Fibroblast of the conjunctiva (primary cell): ENCODE measurements at regions not wholly inside any gene's neighbourhood (a gene's known extent, or its start where the extent isn't known, plus 50 kb on each side); places are given as distances from the start of the nearest gene placed in this dataset.
"Not testable (repeated sequence)": the region's sequence is repeated elsewhere in the genome, so short reads cannot be mapped to it uniquely, and the experiment has no call there.

Experiments used
- DNase-seq: peaks from one replicate; pipeline ENCODE4 v3.0.0-alpha.2; 2010; ENCODE audit warnings: low read depth

GRCh38 chr14:76264384-76264783, 111.6 kb upstream of the ESRRB start:
- no peak for DNase-seq

- DNase-seq, result peak; percentile 4
Observed at GRCh38 chr14:76267322-76268046, 108.5 kb upstream of the ESRRB start.

DNA sequence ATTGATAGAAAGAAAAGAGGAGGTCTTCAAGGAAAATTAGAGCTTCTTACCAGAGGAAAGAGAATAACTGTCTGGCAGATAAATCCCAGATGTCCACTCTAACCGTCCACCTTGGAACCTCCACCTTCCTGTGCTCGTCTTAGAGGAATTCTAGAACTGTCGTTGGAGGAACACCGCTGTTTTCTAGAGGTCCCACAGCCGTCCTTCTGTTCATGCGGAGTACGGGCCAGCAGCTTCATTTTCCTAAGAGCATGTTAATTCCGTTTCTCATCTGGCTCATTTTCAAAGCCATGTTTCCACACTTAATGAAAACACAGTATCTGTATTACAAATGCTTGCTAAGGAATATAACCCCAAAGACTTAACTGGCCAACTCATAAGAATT, 107.9 kb upstream of the ESRRB start:
- no peak for DNase-seq

DNA sequence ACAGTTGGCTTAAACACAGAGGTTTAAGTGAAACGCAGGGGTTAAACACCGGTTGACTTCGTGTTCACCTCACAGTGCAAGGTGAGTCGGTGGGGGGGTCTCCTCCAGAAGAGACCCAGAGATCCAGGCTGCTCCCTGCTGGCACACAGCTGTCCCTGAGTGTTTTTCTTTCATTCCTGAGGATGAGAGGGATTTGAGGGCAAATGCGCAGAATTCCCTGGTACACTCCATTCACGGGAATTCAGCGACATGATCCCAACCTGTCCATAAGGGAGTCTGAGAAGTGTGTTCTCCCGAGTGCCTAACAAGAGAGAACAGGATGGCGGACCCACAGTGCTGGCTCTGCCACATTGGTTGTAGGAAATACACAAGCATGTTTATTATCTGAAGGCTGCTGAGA, 107.2 kb upstream of the ESRRB start:
- DNase-seq, result no peak

DNA sequence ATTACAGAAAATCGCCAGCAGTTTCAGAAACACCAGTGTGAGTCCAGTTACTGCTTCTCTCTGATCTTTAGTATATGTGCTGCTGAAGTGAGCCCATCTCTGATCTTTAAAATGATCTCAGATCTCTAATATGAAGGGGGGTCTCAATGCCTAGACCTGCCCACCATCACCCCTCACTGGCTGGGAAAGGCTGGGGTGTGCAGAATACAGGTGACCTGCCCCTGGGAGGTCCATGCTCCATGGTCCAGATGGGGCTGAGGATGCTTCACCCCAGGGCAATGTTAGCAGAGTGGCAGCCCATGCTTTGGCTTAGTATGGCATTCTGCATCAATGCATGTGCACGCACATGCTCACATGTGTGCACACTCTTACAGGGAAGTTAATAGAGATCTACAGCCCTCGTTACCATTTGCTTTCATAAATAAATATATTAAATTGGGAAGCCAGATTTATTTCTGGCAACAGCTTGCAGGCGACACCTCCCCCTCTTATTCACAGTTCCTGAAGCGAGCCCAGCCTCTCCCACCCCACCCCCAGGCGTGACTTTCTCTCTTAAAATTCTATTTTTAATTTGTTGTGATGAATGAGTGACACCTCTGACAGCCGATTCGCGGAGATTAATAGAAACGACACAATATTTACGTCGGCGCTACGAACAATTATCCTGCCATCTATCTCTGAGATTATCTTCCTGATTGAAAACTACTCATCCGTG, 104.7 kb upstream of the ESRRB start:
- no peak for DNase-seq

DNA sequence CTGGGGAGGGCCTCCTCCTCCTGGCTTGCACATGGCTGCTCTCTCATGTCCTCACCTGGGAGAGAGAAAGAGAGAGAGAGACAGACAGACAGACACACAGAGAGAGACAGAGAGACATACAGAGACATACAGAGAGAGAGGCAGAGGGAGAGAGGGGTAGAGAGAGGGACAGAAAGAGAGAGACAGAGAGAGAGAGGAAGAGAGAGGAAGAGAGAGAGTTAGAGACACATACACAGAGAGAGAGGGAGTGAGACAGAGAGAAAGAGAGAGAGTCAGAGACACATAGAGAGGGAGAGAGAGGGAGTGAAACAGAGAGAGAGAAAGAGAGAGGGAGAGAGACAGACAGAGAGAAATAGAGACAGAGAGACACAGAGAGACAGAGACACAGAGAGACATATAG, 103.6 kb upstream of the ESRRB start:
- no peak for DNase-seq

DNA sequence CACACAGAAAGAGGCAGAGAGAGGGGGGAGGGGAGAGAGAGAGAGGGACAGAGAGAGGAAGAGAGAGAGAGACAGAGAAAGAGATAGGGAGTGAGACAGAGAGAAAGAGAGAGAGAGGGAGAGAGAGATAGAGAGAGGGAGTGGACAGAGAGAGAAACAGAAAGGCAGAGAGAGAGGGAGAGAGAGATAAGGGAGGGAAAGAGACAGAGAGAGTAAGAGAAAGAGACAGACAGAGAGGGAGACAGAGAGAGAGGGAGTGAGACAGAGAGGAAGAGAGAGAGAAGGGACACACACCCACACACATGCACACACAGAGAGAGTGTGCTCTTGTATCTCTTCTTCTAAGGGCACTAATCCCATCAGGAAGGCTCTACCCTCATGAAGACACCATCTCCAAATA, 103.2 kb upstream of the ESRRB start:
- DNase-seq, result no peak

GRCh38 chr14:76273346-76273745, 102.6 kb upstream of the ESRRB start:
- no peak for DNase-seq

DNA sequence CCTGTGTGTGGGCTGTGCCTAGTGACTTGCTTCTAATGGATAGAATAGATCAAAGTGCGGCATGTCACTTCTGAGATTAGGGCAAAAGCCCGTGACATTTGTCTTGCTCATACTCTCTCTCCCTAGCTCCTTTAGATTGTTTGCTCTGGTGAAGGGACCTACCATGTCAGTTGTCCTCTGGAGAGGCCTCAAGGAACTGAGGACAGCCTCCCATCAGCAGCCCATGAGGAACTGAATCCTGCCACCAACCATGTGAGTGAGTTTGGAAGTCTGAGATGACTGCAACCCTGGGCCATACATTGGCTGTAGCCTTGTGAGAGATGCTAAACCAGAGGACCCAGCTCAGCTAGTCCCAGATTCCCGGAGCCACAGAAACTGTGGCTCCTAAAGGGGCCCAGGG, 101.6 kb upstream of the ESRRB start:
- no peak for DNase-seq

- no peak for DNase-seq
Observed at GRCh38 chr14:76277586-76278130, 98.3 kb upstream of the ESRRB start.

DNA sequence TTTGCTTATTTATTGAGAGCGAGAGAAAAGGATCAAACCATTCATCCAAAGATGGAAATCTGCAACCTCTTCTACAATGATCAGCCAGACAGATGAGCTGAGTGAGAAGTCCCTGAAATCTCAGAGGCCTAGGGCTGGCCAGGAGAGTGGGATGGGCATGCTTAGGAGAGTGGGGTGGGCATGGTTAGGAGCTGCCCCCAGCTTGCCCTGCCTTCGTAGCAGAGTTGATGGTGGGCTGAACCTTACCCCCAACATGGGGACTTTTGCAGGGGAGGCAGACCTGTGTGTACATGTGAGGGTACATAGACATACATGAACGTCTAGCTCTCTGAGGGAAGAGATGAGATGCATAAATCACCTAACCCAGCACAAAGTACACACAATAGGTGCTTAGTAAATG, 95.7 kb upstream of the ESRRB start:
- DNase-seq, result no peak

DNA sequence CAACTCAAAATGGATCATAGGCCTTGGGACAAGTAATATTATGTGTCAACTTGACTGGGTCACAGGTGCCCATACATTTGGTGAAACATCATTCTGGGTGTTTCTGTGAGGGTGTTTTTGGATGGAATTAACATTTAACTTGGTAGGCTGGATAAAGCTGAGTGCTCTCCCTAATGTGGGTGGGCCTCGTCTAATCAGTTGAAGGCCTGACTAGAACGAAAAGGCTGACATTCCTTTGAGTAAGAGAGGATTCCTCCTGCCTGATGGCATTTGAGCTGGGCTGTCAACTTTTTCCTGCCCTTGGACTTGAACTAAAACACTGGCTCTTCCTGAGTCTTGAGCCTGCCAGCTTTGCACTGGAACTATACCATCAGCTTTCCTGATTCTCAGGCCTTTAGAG, 93.4 kb upstream of the ESRRB start:
- DNase-seq, result no peak

GRCh38 chr14:76287063-76287462, 88.9 kb upstream of the ESRRB start:
- DNase-seq, result no peak

GRCh38 chr14:76289276-76289675, 86.7 kb upstream of the ESRRB start:
- DNase-seq, result no peak

DNA sequence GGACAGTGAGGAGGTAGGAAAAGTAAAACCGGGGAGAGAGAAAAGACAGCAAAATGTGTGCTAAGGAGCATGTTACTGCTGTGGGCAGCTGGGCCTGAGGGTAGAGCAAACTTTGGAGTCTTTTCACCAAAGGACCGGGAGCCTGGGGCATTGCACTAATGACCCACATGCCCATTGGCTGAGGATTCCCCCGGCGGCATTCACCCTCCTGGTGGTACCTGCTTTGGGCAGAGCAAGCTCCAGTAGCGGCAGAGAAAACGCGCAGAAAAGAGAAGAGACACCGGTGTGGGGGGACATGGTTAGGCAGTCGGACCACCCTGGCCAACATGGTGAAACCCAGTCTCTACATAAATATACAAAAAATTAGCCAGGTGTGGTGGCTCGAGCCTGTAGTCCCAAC, 83.4 kb upstream of the ESRRB start:
- no peak for DNase-seq

DNA sequence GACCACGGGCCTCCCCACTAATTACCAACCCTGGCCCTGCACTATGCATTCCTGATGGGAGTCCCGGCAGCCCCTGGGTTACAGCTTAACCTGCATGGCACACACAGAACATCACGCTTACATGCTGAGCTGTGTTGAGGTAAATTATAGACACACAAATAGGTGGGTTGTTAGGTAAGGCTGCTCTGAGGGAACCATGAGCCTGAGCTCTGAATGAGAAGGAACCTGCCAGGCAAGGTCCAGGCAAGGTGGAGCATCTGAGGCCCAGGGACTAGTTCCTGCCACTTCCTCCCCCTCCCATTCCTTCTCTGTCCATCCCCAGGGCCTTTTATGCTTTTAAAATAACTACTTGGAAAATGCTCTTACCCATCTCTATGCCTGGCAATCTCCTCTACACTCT, 82.7 kb upstream of the ESRRB start:
- no peak for DNase-seq

GRCh38 chr14:76293923-76294322, 82.0 kb upstream of the ESRRB start:
- DNase-seq, result no peak

GRCh38 chr14:76294876-76295275, 81.1 kb upstream of the ESRRB start:
- DNase-seq, result no peak

DNA sequence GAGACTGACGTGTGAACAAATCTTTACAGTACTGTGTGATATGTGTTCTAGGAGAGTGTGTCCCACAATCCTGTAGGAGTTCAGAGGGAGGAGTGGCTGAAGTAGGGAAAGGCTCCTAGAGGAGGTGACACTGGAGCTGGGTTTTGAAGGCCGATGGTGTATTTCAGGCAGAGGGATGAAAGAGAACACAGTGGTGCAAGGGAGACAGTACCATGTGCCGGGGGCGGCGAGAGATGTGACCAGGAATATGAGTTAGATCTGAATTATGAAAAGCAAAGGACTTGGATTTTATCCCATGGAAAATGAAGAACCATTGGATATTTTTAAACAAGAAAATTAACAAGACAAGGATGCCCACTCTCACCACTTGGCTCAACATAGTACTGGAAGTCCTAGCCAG, 77.0 kb upstream of the ESRRB start:
- no peak for DNase-seq

- not testable (repeated sequence) for DNase-seq
Observed at GRCh38 chr14:76303188-76303587, 72.7 kb upstream of the ESRRB start.

GRCh38 chr14:76304536-76305267, 71.2 kb upstream of the ESRRB start:
- DNase-seq, result no peak

- DNase-seq, result no peak
Observed at GRCh38 chr14:76305268-76305826, 70.6 kb upstream of the ESRRB start.

- DNase-seq, result no peak
Observed at GRCh38 chr14:76306131-76306530, 69.8 kb upstream of the ESRRB start.
